ENCODE measurements at regions not wholly inside any gene's neighbourhood (a gene's known extent, or its start where the extent isn't known, plus 50 kb on each side); places are given as distances from the start of the nearest gene placed in this dataset.

DNA sequence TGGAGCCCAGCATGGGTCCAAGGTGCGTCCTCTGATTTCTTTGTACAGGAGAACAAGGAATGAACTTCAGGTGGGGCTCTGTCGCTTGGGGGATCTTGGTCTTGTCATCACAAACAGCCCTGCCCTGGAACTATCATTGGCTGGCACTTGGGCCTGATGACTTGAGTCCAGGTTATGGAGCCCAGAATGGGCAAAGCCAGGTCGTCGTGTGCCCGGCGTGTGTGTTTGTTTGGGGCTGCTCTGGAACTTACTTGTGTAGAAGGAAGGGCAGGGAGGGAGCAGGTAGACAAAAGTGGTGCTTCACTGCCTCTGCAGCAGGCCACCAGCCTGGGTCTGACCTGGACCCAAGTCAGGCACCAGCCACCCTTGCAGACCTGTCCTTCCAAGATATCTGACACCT lies 306.3 kb upstream of the HS6ST1 start:
- no peak for DNase-seq
- intact Hi-C loops (cut with micrococcal nuclease; ENCODE audit: unreplicated experiment): no loop called here
- no peaks in the 10 kb centered on the region for H4K20me1 ChIP-seq (ENCODE audit: insufficient read depth)
- H3K4me2 ChIP-seq: no peak overlapping the region
- TF ChIP-seq EZH2 (IDR thresholded peaks at IDR 0.05; ENCODE audit: low read depth) (no peak), CTCF (conservative IDR thresholded peaks at IDR 0.05) (no peak)
- no peaks in the 10 kb centered on the region; the same call in 1 of the 2 replicates for H3F3A ChIP-seq (ENCODE audit: insufficient read depth, low read depth)
- peaks cover 6% of the 10 kb centered on the region; the same call in 1 of the 2 replicates for H3K27me3 ChIP-seq (ENCODE audit: insufficient read depth, low read depth)
- peaks cover 13% of the 10 kb centered on the region for H3K4me1 ChIP-seq (replicated peaks; ENCODE audit: insufficient read depth)
- H3K27ac ChIP-seq: no peak overlapping the region
- ChIA-PET POLR2A (ENCODE audit: unreplicated experiment) (no interaction called here), CTCF (no interaction called here)
- H2AFZ ChIP-seq: no peak overlapping the region
- no peak overlapping the region for H3K4me3 ChIP-seq
- H3K79me2 ChIP-seq (ENCODE audit: low read depth): no peaks in the 10 kb centered on the region
- BruUV-seq (replicated peaks): no TSS peak
- no peaks in the 10 kb centered on the region for H3K9me2 ChIP-seq (ENCODE audit: insufficient read depth)
- H3K36me3 ChIP-seq (ENCODE audit: low read depth): no peaks in the 10 kb centered on the region
- H3K9me3 ChIP-seq (ENCODE audit: insufficient read depth, low read depth): no peaks in the 10 kb centered on the region

- no peaks in the 10 kb centered on the region for H4K20me1 ChIP-seq (ENCODE audit: insufficient read depth)
- ChIA-PET POLR2A (ENCODE audit: unreplicated experiment) (no interaction called here), CTCF (no interaction called here)
- H2AFZ ChIP-seq: no peak overlapping the region
- intact Hi-C loops (cut with micrococcal nuclease; ENCODE audit: unreplicated experiment): no loop called here
- H3F3A ChIP-seq (ENCODE audit: insufficient read depth, low read depth): no peaks in the 10 kb centered on the region; the same call in 1 of the 2 replicates
- TF ChIP-seq EZH2 (IDR thresholded peaks at IDR 0.05; ENCODE audit: low read depth) (no peak), CTCF (conservative IDR thresholded peaks at IDR 0.05) (no peak)
- BruUV-seq (replicated peaks): no TSS peak
- no peaks in the 10 kb centered on the region for H3K9me3 ChIP-seq (ENCODE audit: insufficient read depth, low read depth)
- no peaks in the 10 kb centered on the region for H3K79me2 ChIP-seq (ENCODE audit: low read depth)
- H3K4me3 ChIP-seq: no peak overlapping the region
- peaks cover 13% of the 10 kb centered on the region for H3K4me1 ChIP-seq (replicated peaks; ENCODE audit: insufficient read depth)
- no peaks in the 10 kb centered on the region for H3K36me3 ChIP-seq (ENCODE audit: low read depth)
- no peak overlapping the region for H3K4me2 ChIP-seq
- H3K9me2 ChIP-seq (ENCODE audit: insufficient read depth): no peaks in the 10 kb centered on the region
- H3K27ac ChIP-seq: no peak overlapping the region
- H3K27me3 ChIP-seq (ENCODE audit: insufficient read depth, low read depth): peaks cover 6% of the 10 kb centered on the region; the same call in 1 of the 2 replicates
- DNase-seq: no peak
Observed at GRCh38 chr2:128625421-128625820, 306.8 kb upstream of the HS6ST1 start.

DNA sequence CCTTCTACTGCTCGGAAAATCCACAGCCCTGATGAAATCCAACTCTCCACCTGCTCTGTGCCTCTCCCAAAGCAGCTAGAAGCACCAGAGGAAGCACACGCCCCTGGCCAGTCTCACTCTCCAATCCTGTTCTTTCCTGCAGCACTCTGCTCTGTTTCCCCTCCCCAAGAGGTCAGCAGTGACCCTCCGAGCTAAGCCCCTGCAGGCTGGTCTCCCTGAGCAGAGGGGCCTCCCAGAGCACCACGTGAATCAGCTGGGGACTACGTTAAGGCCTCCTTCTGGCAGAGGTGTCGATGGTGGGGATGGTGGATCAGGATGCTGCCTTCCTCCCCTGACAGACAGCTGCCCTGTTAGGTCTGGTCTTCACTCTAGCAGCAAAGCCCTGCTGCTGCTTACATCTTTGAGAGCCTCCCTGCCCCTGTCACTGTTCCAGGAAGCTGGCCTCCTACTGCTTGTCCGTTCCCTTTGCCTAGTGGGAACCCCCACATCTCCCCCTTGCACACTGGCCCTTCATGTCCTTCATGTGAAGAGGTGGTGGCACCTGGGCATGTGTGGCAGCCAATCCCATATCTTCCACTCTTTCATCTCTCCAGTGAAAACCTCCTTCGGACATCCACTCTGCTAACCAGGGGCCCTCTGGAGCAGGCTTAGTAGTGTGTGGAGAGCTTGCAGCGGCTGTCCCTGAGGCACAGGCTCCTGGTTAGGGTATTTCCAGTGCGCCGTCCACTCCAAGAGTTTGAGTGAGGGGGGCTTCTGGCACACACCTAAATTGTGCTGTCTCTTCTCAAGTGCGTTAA lies 307.5 kb upstream of the HS6ST1 start:
- no peaks in the 10 kb centered on the region for H3K79me2 ChIP-seq (ENCODE audit: low read depth)
- no peak overlapping the region for H2AFZ ChIP-seq
- DNase-seq: no peak
- CTCF ChIA-PET: no interaction called here
- H4K20me1 ChIP-seq (ENCODE audit: insufficient read depth): no peaks in the 10 kb centered on the region
- peaks cover 13% of the 10 kb centered on the region for H3K4me1 ChIP-seq (replicated peaks; ENCODE audit: insufficient read depth)
- POLR2A ChIA-PET (ENCODE audit: unreplicated experiment): interaction anchor here (0.6 kb wide), 1 partner anchor 120 kb away, joined by 3 read pairs; no protein-coding TSS in a partner anchor
- no peaks in the 10 kb centered on the region for H3K9me2 ChIP-seq (ENCODE audit: insufficient read depth)
- no peaks in the 10 kb centered on the region; the same call in 1 of the 2 replicates for H3F3A ChIP-seq (ENCODE audit: insufficient read depth, low read depth)
- H3K4me2 ChIP-seq: no peak overlapping the region
- no peaks in the 10 kb centered on the region for H3K36me3 ChIP-seq (ENCODE audit: low read depth)
- BruUV-seq (replicated peaks): no TSS peak
- peaks cover 13% of the 10 kb centered on the region; the same call in 1 of the 2 replicates for H3K27me3 ChIP-seq (ENCODE audit: insufficient read depth, low read depth)
- no peak for TF ChIP-seq EZH2 (IDR thresholded peaks at IDR 0.05; ENCODE audit: low read depth)
- no peak for TF ChIP-seq CTCF (conservative IDR thresholded peaks at IDR 0.05)
- no peak overlapping the region for H3K27ac ChIP-seq
- intact Hi-C loops (cut with micrococcal nuclease; ENCODE audit: unreplicated experiment): no loop called here
- H3K4me3 ChIP-seq: no peak overlapping the region
- H3K9me3 ChIP-seq (ENCODE audit: insufficient read depth, low read depth): no peaks in the 10 kb centered on the region
